AG09319 (cell line): ENCODE measurements at regions not wholly inside any gene's neighbourhood (a gene's known extent, or its start where the extent isn't known, plus 50 kb on each side); places are given as distances from the start of the nearest gene placed in this dataset.

Experiments used
- DNase-seq: peaks from one replicate; pipeline ENCODE4 v3.0.0-alpha.2; 2010; ENCODE audit warnings: low read depth; ENCODE audit errors: extremely low read depth
- TF ChIP-seq, protein P1 (sequence below): IDR thresholded peaks from 2 replicates; pipeline ENCODE4 v1.5.1; 2011; ENCODE audit warnings: low read depth, mild to moderate bottlenecking, inconsistent platforms, low read length, moderate library complexity

- no peak for DNase-seq
- TF ChIP-seq, protein P1, sequence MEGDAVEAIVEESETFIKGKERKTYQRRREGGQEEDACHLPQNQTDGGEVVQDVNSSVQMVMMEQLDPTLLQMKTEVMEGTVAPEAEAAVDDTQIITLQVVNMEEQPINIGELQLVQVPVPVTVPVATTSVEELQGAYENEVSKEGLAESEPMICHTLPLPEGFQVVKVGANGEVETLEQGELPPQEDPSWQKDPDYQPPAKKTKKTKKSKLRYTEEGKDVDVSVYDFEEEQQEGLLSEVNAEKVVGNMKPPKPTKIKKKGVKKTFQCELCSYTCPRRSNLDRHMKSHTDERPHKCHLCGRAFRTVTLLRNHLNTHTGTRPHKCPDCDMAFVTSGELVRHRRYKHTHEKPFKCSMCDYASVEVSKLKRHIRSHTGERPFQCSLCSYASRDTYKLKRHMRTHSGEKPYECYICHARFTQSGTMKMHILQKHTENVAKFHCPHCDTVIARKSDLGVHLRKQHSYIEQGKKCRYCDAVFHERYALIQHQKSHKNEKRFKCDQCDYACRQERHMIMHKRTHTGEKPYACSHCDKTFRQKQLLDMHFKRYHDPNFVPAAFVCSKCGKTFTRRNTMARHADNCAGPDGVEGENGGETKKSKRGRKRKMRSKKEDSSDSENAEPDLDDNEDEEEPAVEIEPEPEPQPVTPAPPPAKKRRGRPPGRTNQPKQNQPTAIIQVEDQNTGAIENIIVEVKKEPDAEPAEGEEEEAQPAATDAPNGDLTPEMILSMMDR, result no peak
These were observed 195.2 kb upstream of the HS3ST5 start for GRCh38 chr6:114537977-114538376.

- TF ChIP-seq, protein P1, result no peak
- no peak for DNase-seq
These were observed 192.0 kb upstream of the HS3ST5 start for GRCh38 chr6:114534813-114535212.

GRCh38 chr6:114524081-114524480, 181.3 kb upstream of the HS3ST5 start:
- TF ChIP-seq, protein P1, result no peak
- no peak for DNase-seq

- DNase-seq, result no peak
These were observed 180.7 kb upstream of the HS3ST5 start for GRCh38 chr6:114523508-114523907.

DNA sequence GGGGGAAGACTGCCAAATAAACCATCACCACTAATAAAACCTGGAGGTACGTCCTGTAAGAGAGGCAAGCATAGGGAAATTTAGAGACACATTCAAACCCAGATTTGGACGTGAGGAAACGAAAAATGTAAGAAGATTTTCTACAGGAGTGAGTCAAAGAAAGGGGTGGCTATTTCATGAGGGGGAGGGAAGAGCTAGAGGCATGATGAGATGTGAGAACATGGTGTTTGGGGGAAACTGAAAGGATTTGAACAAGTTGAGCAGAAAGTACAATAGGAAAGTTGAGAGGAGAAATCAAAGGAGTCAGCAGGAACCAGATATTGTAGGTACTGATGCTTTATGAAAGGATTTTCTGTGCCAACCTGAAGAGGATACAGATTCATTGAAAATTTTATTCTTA, 179.1 kb upstream of the HS3ST5 start:
- DNase-seq, result no peak
- TF ChIP-seq, protein P1, result no peak

More at GRCh38 chr6:114523508-114523907, 180.7 kb upstream of the HS3ST5 start:
- TF ChIP-seq, protein P1, result no peak

DNA sequence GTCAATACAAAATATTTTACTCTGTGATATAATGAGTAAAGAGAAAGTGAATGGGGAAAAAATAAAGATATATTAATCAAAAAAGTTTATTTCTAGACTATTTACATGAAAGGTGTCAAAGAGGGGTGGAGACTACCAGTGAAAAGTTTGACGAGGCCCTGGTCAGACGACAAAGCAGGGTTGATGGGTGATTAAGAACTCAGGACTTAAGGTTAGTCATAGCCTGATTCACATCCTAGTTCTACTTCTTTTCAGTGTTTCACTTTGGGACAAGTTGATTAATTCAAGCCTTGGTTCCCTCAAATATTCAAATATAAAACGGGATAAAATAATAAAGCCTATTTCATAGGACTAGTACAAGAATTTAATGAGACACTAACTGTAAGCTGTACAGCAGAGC, 178.2 kb upstream of the HS3ST5 start:
- no peak for DNase-seq
- TF ChIP-seq, protein P1, result no peak

DNA sequence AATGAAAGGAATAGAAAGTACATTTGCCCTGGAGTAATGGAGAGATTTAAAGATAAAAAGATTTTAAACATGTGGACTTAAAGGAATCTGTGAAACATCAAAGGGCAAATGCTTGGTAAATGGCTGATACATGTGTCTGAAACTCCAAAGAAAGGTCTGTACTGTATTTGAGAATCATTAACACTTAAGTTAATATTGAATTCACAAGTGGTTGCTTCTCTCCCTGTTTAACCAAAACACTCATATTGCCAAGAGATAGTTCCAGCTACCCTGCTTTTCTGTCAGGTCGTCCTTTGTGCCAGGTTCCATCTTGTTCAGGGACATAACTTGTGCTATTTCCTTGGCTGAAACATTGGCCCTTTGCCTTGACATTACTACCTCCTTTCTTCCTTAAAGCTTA, 171.3 kb upstream of the HS3ST5 start:
- TF ChIP-seq, protein P1, result no peak
- no peak for DNase-seq
